Osteoblast (primary cell): ENCODE measurements at regions not wholly inside any gene's neighbourhood (a gene's known extent, or its start where the extent isn't known, plus 50 kb on each side); places are given as distances from the start of the nearest gene placed in this dataset.

Experiments
- DNase-seq: peaks from one replicate; pipeline ENCODE4 v3.0.0; 2011; ENCODE audit warnings: low spot score, mixed read lengths; ENCODE audit not compliant: insufficient read length; ENCODE audit errors: missing footprints
- H2AFZ ChIP-seq: 2 replicates; pipeline ENCODE4 v1.6.0; 2011; ENCODE audit warnings: mild to moderate bottlenecking, low read length
- H3K27ac ChIP-seq: 2 replicates; pipeline ENCODE4 v1.5.1; 2011; ENCODE audit warnings: mild to moderate bottlenecking, low read depth, low read length, moderate library complexity
- H3K27me3 ChIP-seq: 2 replicates; pipeline ENCODE4 v1.6.0; 2012; ENCODE audit warnings: mild to moderate bottlenecking, control low read depth, inconsistent platforms, low read length, moderate library complexity; ENCODE audit not compliant: insufficient read depth
- H3K36me3 ChIP-seq: 2 replicates; pipeline ENCODE4 v1.5.1; 2011; ENCODE audit warnings: mild to moderate bottlenecking, low read length, control low read depth, moderate library complexity; ENCODE audit not compliant: insufficient read depth
- H3K4me1 ChIP-seq: 2 replicates; pipeline ENCODE4 v1.5.1; 2011; ENCODE audit warnings: mild to moderate bottlenecking, low read length, control low read depth, moderate library complexity; ENCODE audit not compliant: insufficient read depth
- H3K4me2 ChIP-seq: 2 replicates; pipeline ENCODE4 v1.6.0; 2011; ENCODE audit warnings: mild to moderate bottlenecking, low read length; ENCODE audit not compliant: insufficient read depth
- H3K4me3 ChIP-seq: fragments of 200-600 bp; sonication (generic); 3 replicates; pipeline ENCODE4 v1.5.1; 2012; ENCODE audit warnings: mild to moderate bottlenecking, low read length, inconsistent platforms; ENCODE audit not compliant: insufficient read depth
- H3K79me2 ChIP-seq: 2 replicates; pipeline ENCODE4 v1.6.0; 2012; ENCODE audit warnings: mild to moderate bottlenecking, low read length, control low read depth, inconsistent platforms; ENCODE audit not compliant: insufficient read depth
- H3K9me3 ChIP-seq: 2 replicates; pipeline ENCODE4 v1.5.1; 2011; ENCODE audit warnings: low read depth, low read length, control low read depth
- H4K20me1 ChIP-seq: 2 replicates; pipeline ENCODE4 v1.6.0; 2012; ENCODE audit warnings: mild to moderate bottlenecking, low read length, control low read depth; ENCODE audit not compliant: insufficient read depth
- TF ChIP-seq, protein P1 (sequence below): IDR thresholded peaks from 2 replicates; pipeline ENCODE4 v1.5.1; 2011; ENCODE audit warnings: mild to moderate bottlenecking, low read depth, low read length, moderate library complexity; ENCODE audit errors: extremely low read depth

DNA sequence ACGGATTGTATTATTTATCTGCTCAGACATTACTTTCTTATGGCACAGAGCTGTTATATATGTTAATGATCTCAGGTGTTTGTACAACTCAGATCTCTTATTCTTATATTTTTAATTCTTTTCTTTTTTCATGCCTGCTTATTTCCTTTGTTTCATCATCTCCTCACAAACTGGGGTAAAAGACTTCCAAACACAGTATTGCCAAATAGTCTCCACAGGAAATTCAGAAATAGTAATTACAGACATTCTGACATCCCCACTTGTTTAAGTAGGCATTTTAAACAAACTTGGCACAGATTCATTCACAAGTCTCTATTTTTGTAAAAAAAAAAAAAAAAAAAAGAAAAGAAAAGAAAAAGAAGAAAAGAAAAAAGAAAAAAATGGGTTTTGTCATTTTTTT is 129.7 kb upstream of the USP38 start:
- no peak overlapping the region for H3K4me2 ChIP-seq
- no peaks in the 10 kb centered on the region for H3K79me2 ChIP-seq
- no peak overlapping the region for H3K27ac ChIP-seq
- TF ChIP-seq, protein P1, sequence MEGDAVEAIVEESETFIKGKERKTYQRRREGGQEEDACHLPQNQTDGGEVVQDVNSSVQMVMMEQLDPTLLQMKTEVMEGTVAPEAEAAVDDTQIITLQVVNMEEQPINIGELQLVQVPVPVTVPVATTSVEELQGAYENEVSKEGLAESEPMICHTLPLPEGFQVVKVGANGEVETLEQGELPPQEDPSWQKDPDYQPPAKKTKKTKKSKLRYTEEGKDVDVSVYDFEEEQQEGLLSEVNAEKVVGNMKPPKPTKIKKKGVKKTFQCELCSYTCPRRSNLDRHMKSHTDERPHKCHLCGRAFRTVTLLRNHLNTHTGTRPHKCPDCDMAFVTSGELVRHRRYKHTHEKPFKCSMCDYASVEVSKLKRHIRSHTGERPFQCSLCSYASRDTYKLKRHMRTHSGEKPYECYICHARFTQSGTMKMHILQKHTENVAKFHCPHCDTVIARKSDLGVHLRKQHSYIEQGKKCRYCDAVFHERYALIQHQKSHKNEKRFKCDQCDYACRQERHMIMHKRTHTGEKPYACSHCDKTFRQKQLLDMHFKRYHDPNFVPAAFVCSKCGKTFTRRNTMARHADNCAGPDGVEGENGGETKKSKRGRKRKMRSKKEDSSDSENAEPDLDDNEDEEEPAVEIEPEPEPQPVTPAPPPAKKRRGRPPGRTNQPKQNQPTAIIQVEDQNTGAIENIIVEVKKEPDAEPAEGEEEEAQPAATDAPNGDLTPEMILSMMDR = no peak
- no peak overlapping the region for H3K4me3 ChIP-seq
- no peaks in the 10 kb centered on the region for H3K27me3 ChIP-seq
- H3K9me3 ChIP-seq = no peaks in the 10 kb centered on the region
- no peak for DNase-seq
- no peaks in the 10 kb centered on the region for H4K20me1 ChIP-seq
- no peaks in the 10 kb centered on the region for H3K36me3 ChIP-seq
- H3K4me1 ChIP-seq = no peaks in the 10 kb centered on the region
- H2AFZ ChIP-seq = no peak overlapping the region

DNA sequence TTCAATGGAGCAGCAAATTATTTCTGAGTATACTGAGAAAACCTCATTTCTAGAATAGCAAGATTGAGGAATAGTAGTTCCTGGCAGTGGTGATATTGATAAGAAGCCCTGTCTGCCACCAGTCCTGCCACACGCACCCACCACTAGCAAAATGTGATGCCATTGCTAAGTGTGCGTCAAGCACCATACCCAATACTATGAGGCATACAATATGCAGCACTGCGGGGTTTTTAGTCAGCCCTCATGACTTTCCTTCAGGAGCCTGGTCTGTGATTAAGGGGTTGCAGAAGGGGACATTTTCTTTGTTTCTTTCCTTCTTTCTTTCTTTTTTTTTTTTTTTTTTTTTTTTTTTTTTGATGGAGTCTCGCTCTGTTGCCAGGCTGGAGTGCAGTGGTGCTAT is 128.7 kb upstream of the USP38 start:
- no peaks in the 10 kb centered on the region for H3K27me3 ChIP-seq
- no peaks in the 10 kb centered on the region for H4K20me1 ChIP-seq
- no peaks in the 10 kb centered on the region for H3K79me2 ChIP-seq
- H3K4me2 ChIP-seq = no peak overlapping the region
- no peak overlapping the region for H3K4me3 ChIP-seq
- H3K9me3 ChIP-seq = no peaks in the 10 kb centered on the region
- no peaks in the 10 kb centered on the region for H3K36me3 ChIP-seq
- TF ChIP-seq, protein P1 = no peak
- H2AFZ ChIP-seq = no peak overlapping the region
- H3K27ac ChIP-seq = no peak overlapping the region
- H3K4me1 ChIP-seq = no peaks in the 10 kb centered on the region
- DNase-seq = no peak

DNA sequence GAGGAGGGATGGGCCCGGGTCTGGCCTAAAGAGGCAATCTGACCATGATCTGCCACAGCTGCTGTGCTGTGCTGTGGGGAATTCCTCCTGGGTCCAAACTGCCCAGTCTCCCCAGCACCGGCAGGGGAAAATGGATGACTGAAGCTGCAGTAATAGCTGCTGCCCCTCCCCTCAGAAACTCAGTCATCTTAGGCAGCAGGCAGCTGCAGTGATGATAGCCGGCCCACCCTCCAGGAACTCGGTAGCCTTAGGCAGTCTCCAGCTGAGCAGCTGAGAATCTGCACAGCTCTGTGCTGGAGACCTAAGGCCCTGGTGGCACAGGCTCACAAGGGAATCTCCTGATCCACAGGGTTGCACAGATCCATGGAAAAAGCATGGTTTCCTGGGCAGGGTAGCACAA is 113.4 kb upstream of the USP38 start:
- H4K20me1 ChIP-seq = no peaks in the 10 kb centered on the region
- H3K27me3 ChIP-seq = no peaks in the 10 kb centered on the region
- no peak overlapping the region for H3K27ac ChIP-seq
- H3K36me3 ChIP-seq = no peaks in the 10 kb centered on the region
- H2AFZ ChIP-seq = no peak overlapping the region
- no peaks in the 10 kb centered on the region for H3K79me2 ChIP-seq
- TF ChIP-seq, protein P1 = no peak
- no peaks in the 10 kb centered on the region for H3K9me3 ChIP-seq
- no peak for DNase-seq
- no peak overlapping the region for H3K4me3 ChIP-seq
- no peak overlapping the region for H3K4me2 ChIP-seq
- H3K4me1 ChIP-seq = no peaks in the 10 kb centered on the region

DNA sequence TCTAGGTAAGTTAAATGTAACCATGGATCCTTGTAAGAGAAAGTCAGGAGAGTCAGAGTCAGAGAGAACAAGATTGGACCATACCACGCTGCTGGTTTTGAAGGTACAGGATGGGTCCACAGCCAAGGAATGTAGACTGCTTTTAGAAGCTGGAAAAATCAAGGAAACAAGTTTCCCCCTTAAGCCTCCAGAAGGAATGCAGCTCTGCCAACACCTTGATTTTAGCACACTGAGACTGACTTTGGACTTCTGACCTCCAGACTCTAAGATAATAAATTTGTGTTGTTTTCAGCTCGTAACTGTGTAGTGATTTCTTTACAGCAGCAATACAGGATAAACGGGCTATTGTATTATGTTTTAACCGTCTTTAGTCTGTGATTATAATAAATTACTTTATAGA is 108.0 kb upstream of the USP38 start:
- Histone ChIP-seq H3K9me3 (no peaks in the 10 kb centered on the region), H3K4me1 (no peaks in the 10 kb centered on the region), H3K27ac (no peak overlapping the region), H3K79me2 (no peaks in the 10 kb centered on the region), H2AFZ (no peak overlapping the region), H3K36me3 (no peaks in the 10 kb centered on the region), H4K20me1 (no peaks in the 10 kb centered on the region), H3K27me3 (no peaks in the 10 kb centered on the region), H3K4me3 (no peak overlapping the region), H3K4me2 (no peak overlapping the region)
- DNase-seq = no peak
- TF ChIP-seq, protein P1 = no peak
